ENCODE measurements at regions not wholly inside any gene's neighbourhood (a gene's known extent, or its start where the extent isn't known, plus 50 kb on each side); places are given as distances from the start of the nearest gene placed in this dataset.
"Not testable (repeated sequence)": the region's sequence is repeated elsewhere in the genome, so short reads cannot be mapped to it uniquely, and the experiment has no call there.

DNA sequence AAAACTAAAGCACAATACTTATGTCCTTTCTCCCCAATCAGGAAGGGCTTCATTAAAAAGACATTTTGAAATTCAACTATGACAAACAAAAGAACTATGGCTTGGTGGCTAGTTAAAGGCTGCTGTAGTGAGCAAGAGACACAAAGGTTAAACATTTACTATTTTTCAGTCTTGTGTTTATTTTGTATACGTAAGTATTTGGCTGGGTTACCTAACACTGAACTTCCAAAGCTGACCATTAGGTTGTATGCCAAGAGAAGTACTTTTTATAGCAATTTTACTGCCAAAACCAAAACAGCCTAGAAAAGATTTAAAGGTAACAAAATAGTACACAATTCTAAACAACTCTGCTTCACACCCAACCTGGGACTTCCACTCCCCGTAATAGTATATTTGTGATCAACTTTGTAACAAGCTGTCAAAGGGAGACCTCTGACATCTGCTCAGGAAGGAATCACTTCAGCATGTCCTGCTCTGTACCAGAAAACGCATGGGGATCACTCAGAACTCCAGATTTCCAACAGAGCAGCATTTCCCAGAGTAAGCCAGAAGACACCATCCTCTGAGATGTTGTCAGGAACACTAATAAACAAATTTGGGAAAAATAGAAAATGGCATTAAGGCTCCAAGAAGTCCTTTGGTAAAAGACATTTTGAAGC lies 69.0 kb upstream of the ZSCAN2 start:
- H3K9me3 Mint-ChIP-seq; H3K36me3 Mint-ChIP-seq; H3K27me3 ChIP-seq (ENCODE audit: insufficient read depth, low read length); H3K27ac Mint-ChIP-seq; H3K4me3 ChIP-seq (ENCODE audit: low read length in 2 of 2); CTCF ChIA-PET (ENCODE audit: partially characterized antibody); H3K4me3 Mint-ChIP-seq; H3K36me3 ChIP-seq (ENCODE audit: insufficient read depth, low read length); H3K4me1 ChIP-seq (ENCODE audit: insufficient read depth, low read length); H3K9me3 ChIP-seq (ENCODE audit: control insufficient read depth in 1 of 2, low read length in 2 of 2); POLR2A ChIA-PET (ENCODE audit: partially characterized antibody); H3K27me3 Mint-ChIP-seq; H3K27ac ChIP-seq (ENCODE audit: low read depth, low read length); intact Hi-C loops (cut with micrococcal nuclease): not testable (repeated sequence)
- peaks cover 7 to 11% (median 9%) of the 10 kb centered on the region in 4 donors for H3K4me1 Mint-ChIP-seq
- DNase-seq, result peak in 1 of 5 donors; percentile 8

DNA sequence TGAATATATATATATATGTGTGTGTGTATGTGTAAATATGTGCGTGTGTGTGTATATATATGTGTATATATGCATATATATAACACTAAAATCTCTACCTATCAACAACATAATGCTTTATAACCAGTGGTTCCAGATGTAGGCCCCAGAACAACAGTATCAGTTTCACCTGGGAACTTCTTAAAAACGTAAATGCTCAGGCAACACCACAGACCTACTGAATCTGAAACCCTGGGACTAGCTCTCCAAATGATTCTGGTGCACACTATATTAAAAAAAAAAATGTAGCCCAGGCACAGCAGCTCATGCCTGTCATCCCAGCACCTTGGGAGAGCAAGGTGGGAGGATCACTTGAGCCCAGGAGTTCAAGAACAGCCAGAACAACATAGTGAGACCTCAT lies 67.1 kb upstream of the ZSCAN2 start:
- H3K36me3 Mint-ChIP-seq, result peaks cover 8 to 11% of the 10 kb centered on the region in 2 donors
- H3K4me3 Mint-ChIP-seq; H3K27me3 ChIP-seq (ENCODE audit: insufficient read depth, low read length); H3K27ac ChIP-seq (ENCODE audit: low read depth, low read length); H3K9me3 ChIP-seq (ENCODE audit: control insufficient read depth in 1 of 2, low read length in 2 of 2); CTCF ChIA-PET (ENCODE audit: partially characterized antibody); H3K27me3 Mint-ChIP-seq; H3K4me1 ChIP-seq (ENCODE audit: insufficient read depth, low read length); DNase-seq; intact Hi-C loops (cut with micrococcal nuclease); H3K4me3 ChIP-seq (ENCODE audit: low read length in 2 of 2); POLR2A ChIA-PET (ENCODE audit: partially characterized antibody); H3K27ac Mint-ChIP-seq; H3K36me3 ChIP-seq (ENCODE audit: insufficient read depth, low read length); H3K9me3 Mint-ChIP-seq: not testable (repeated sequence)
- H3K4me1 Mint-ChIP-seq, result peaks cover 7 to 11% (median 9%) of the 10 kb centered on the region in 4 donors

DNA sequence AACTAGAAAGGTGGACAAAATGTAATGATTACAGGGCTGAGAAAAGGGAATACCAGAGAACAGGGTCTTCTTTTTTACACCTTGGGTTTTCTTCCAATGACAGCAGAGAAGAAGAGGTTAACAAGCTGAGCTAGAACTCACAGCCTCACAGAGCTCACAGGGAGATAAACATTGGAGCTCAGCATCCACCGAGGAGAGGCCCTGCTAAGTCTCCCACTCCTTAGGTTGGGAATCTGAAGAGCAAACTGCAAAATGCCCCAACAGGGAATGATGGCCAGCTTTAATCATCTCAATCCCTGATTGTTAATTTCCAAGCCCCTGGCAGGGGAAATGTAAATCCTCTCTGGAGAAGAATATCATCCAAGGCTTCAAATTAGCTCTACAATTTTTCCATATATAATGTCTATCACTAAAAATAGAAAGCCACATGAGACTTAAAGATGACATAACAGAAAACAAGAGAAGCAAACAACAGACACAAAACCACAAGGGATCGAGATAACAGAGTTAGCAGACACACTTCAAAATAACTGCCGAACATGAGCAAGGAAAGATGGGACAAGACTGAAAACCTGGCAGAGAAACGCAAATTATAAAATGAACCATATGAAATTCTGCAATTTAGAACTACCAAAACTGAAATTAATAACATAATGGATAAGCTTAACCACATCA lies 66.1 kb upstream of the ZSCAN2 start:
- Mint-ChIP-seq H3K27ac (peak overlapping the region in 3 of 7 donors; percentile 10 to 50 (median 26)), H3K36me3 (peaks cover 10% of the 10 kb centered on the region in 2 donors), H3K4me3 (peak overlapping the region in 3 of 8 donors; percentile 20 to 37 (median 24)), H3K4me1 (peaks cover 7 to 11% (median 9%) of the 10 kb centered on the region in 4 donors)
- H3K36me3 ChIP-seq (ENCODE audit: insufficient read depth, low read length); H3K4me3 ChIP-seq (ENCODE audit: low read length in 2 of 2); DNase-seq; CTCF ChIA-PET (ENCODE audit: partially characterized antibody); POLR2A ChIA-PET (ENCODE audit: partially characterized antibody); H3K9me3 ChIP-seq (ENCODE audit: control insufficient read depth in 1 of 2, low read length in 2 of 2); H3K27me3 Mint-ChIP-seq; H3K4me1 ChIP-seq (ENCODE audit: insufficient read depth, low read length); intact Hi-C loops (cut with micrococcal nuclease); H3K27ac ChIP-seq (ENCODE audit: low read depth, low read length); H3K27me3 ChIP-seq (ENCODE audit: insufficient read depth, low read length); H3K9me3 Mint-ChIP-seq: not testable (repeated sequence)

DNA sequence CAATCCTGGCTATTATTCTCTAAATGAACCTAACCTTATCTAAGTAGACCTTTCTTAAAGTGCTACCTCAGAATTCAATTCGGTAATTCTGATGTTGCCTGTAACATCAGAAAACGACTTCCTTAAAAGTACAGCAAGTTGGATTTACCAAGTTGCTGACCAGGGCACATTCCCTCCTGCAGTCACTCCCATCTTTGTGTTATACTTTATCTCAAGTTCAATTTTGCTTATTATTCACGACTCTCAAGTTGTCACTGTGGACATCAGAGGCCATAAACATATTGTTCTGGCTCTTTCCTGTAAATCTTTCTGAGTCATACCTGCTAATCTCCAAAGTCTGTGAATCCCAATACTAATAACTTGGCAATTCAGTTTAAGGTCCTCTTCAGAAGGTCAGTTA lies 64.6 kb upstream of the ZSCAN2 start:
- H3K4me1 ChIP-seq (ENCODE audit: insufficient read depth, low read length); H3K36me3 ChIP-seq (ENCODE audit: insufficient read depth, low read length); DNase-seq; H3K4me3 ChIP-seq (ENCODE audit: low read length in 2 of 2); POLR2A ChIA-PET (ENCODE audit: partially characterized antibody); H3K9me3 ChIP-seq (ENCODE audit: control insufficient read depth in 1 of 2, low read length in 2 of 2); H3K27ac ChIP-seq (ENCODE audit: low read depth, low read length); H3K9me3 Mint-ChIP-seq; intact Hi-C loops (cut with micrococcal nuclease); H3K27me3 Mint-ChIP-seq; CTCF ChIA-PET (ENCODE audit: partially characterized antibody); H3K4me3 Mint-ChIP-seq; H3K27me3 ChIP-seq (ENCODE audit: insufficient read depth, low read length): not testable (repeated sequence)
- H3K36me3 Mint-ChIP-seq, result peaks cover 6 to 16% of the 10 kb centered on the region in 2 donors
- H3K27ac Mint-ChIP-seq, result peak overlapping the region in 2 of 7 donors; percentile 24 to 60
- peaks cover 7 to 11% (median 9%) of the 10 kb centered on the region in 4 donors for H3K4me1 Mint-ChIP-seq

DNA sequence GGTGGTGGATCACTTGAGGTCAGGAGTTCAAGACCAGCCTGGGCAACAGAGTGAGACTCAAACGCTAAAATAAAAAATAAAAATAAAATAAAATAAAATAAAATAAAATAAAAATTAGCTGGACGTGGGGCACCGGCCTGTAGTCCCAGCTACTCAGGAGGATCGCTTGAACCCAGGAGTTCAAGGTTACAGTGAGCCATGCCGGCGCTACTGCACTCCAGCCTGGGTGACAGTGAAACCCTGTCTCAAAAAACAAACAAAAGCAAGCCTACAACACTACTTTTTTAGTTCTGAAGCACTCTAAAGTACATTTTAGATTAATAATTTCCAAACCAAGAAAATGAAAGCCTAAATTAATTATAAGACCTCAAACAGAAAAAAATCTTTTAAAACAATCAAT lies 56.2 kb upstream of the ZSCAN2 start:
- H3K9me3 Mint-ChIP-seq; H3K27me3 ChIP-seq (ENCODE audit: insufficient read depth, low read length); CTCF ChIA-PET (ENCODE audit: partially characterized antibody); H3K27me3 Mint-ChIP-seq; H3K4me3 ChIP-seq (ENCODE audit: low read length in 2 of 2); H3K27ac ChIP-seq (ENCODE audit: low read depth, low read length); DNase-seq; POLR2A ChIA-PET (ENCODE audit: partially characterized antibody); H3K4me1 ChIP-seq (ENCODE audit: insufficient read depth, low read length); H3K27ac Mint-ChIP-seq; H3K4me3 Mint-ChIP-seq; H3K36me3 ChIP-seq (ENCODE audit: insufficient read depth, low read length); H3K9me3 ChIP-seq (ENCODE audit: control insufficient read depth in 1 of 2, low read length in 2 of 2); intact Hi-C loops (cut with micrococcal nuclease): not testable (repeated sequence)
- peaks cover 6 to 13% (median 8%) of the 10 kb centered on the region in 4 donors for H3K4me1 Mint-ChIP-seq
- H3K36me3 Mint-ChIP-seq, result peaks cover 18 to 29% of the 10 kb centered on the region in 2 donors

DNA sequence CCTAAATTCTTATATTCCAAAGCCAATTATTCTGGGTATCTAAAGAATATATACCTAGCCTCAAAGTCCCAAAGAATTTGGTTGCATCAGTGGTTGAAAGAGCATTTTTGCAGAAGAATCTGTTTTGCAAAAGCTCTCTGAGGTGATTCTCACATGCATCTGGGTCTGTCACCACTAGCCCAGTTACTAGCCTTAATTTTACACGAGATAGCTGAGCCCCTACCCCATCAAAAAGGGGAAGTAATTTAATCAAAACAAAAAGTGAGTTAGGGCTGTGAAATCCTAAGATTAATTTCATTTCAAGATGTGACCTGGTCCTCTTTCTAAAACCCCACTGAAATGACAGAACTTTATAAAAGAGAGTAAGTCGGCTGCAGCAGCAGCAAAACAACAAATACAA lies 53.7 kb upstream of the ZSCAN2 start:
- H3K9me3 ChIP-seq (ENCODE audit: control insufficient read depth in 1 of 2, low read length in 2 of 2); H3K27ac ChIP-seq (ENCODE audit: low read depth, low read length); H3K9me3 Mint-ChIP-seq; H3K27ac Mint-ChIP-seq; H3K4me3 ChIP-seq (ENCODE audit: low read length in 2 of 2); H3K27me3 ChIP-seq (ENCODE audit: insufficient read depth, low read length); POLR2A ChIA-PET (ENCODE audit: partially characterized antibody); intact Hi-C loops (cut with micrococcal nuclease); H3K4me1 ChIP-seq (ENCODE audit: insufficient read depth, low read length); DNase-seq; H3K27me3 Mint-ChIP-seq; H3K36me3 ChIP-seq (ENCODE audit: insufficient read depth, low read length): not testable (repeated sequence)
- Mint-ChIP-seq H3K4me1 (peaks cover 6 to 13% (median 8%) of the 10 kb centered on the region in 4 donors), H3K36me3 (peaks cover 20 to 21% of the 10 kb centered on the region in 2 donors), H3K4me3 (peak overlapping the region in 1 of 8 donors; percentile 24)
- CTCF ChIA-PET (ENCODE audit: partially characterized antibody), result interaction anchor here (1.2 kb wide), 1 partner anchor 24 kb away, joined by 4 read pairs; no protein-coding TSS in a partner anchor

DNA sequence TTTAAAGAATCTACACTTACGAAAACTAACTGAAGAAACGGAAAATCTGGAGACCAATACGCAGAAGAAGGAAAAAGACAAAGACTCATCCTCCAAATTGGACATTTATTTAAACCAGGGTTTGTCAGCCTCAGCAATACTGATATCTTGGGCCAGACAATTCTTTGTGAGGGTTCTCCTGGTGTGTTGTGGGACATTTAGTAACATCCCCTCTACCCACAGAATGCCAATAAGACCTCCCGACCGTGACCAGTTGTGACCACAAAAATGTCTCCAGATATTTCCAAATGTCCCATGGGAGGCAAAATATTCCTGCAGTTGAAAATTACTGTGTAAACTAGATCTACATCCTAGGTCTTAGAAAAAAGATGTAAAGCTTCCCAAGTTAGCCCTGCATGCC lies 50.3 kb upstream of the ZSCAN2 start:
- DNase-seq; intact Hi-C loops (cut with micrococcal nuclease): not testable (repeated sequence)
- peaks cover 8 to 20% (median 14%) of the 10 kb centered on the region in 4 donors for H3K4me1 Mint-ChIP-seq

More for the DNA sequence above, 50.3 kb upstream of the ZSCAN2 start:
- H3K36me3 Mint-ChIP-seq, result peaks cover 23 to 24% of the 10 kb centered on the region in 2 donors
- H3K4me3 ChIP-seq (ENCODE audit: low read length in 2 of 2); H3K27me3 ChIP-seq (ENCODE audit: insufficient read depth, low read length); POLR2A ChIA-PET (ENCODE audit: partially characterized antibody); H3K4me1 ChIP-seq (ENCODE audit: insufficient read depth, low read length); H3K36me3 ChIP-seq (ENCODE audit: insufficient read depth, low read length); H3K27me3 Mint-ChIP-seq; H3K9me3 ChIP-seq (ENCODE audit: control insufficient read depth in 1 of 2, low read length in 2 of 2); H3K9me3 Mint-ChIP-seq; H3K4me3 Mint-ChIP-seq; H3K27ac Mint-ChIP-seq; H3K27ac ChIP-seq (ENCODE audit: low read depth, low read length); CTCF ChIA-PET (ENCODE audit: partially characterized antibody): not testable (repeated sequence)
